GM13976 (cell line): ENCODE measurements at regions not wholly inside any gene's neighbourhood (a gene's known extent, or its start where the extent isn't known, plus 50 kb on each side); places are given as distances from the start of the nearest gene placed in this dataset.

Experiments used
- DNase-seq: peaks from one replicate; pipeline ENCODE4 v3.0.0; 2012; ENCODE audit warnings: low spot score
- in situ Hi-C: fragments of 300-500 bp; cut with MboI; formaldehyde crosslinking; loops from one replicate; pipeline ENCODE4 v1.12.0; 2022; ENCODE audit warnings: low sequenced_read_pairs, mixed read lengths, inconsistent platforms; ENCODE audit not compliant: unreplicated experiment
- TF ChIP-seq, protein P1 (sequence below): IDR thresholded peaks from 2 replicates; pipeline ENCODE4 v1.5.1; 2012; ENCODE audit warnings: borderline replicate concordance, mild to moderate bottlenecking; ENCODE audit not compliant: insufficient read depth; ENCODE audit errors: extremely low read depth, missing control alignments, control extremely low read depth

DNA sequence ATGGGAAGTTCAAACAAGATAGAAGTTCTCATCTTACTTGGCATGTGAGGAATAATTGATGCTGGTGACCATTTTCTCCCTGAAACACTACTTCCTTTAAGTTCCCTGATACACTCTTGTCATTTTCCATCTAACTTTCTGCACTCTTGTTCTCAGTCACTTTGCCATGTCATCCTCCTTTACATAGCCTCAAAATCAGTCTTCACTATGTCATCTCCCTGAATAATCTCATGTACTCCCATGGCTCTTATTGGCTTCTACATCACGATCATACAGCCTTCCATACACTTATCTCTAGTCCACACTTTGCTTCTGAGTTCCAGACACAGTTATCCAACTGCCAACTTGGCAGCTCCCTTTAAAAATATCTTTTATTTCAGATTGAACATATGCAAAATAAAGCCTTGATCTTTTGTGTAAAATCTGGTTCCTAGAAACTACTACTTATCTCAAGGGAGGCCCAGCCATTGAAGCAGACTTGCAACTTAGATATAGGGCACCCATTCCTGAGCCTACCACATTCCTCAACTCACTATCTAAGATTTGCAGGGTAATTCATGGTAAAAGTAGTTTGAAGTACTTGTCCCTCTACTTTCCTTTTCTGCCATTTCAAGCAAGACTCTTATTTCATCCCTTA lies 1070.2 kb upstream of the NXPH2 start:
- TF ChIP-seq, protein P1, sequence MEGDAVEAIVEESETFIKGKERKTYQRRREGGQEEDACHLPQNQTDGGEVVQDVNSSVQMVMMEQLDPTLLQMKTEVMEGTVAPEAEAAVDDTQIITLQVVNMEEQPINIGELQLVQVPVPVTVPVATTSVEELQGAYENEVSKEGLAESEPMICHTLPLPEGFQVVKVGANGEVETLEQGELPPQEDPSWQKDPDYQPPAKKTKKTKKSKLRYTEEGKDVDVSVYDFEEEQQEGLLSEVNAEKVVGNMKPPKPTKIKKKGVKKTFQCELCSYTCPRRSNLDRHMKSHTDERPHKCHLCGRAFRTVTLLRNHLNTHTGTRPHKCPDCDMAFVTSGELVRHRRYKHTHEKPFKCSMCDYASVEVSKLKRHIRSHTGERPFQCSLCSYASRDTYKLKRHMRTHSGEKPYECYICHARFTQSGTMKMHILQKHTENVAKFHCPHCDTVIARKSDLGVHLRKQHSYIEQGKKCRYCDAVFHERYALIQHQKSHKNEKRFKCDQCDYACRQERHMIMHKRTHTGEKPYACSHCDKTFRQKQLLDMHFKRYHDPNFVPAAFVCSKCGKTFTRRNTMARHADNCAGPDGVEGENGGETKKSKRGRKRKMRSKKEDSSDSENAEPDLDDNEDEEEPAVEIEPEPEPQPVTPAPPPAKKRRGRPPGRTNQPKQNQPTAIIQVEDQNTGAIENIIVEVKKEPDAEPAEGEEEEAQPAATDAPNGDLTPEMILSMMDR = no peak
- in situ Hi-C loops = no loop called here
- DNase-seq = no peak

DNA sequence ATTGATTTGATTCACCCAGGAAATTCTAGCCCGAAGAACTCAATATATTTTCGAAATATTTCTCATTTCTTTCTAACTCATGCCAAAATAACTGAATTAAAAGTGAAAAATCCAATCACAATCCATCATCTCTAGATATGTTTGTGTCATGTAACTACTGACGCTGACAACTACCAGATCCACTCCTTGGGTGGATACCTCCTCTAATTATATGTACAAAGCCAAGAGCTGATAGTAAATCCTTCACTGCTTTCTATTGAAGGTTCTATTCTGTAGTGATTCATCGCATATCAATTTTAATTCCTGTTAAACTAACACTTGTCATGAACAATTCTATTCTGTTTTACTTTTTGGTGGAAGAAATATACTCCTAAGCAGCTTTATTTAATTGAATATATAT lies 1056.6 kb upstream of the NXPH2 start:
- DNase-seq = no peak

GRCh38 chr2:139835101-139835500 lies 1054.9 kb upstream of the NXPH2 start:
- TF ChIP-seq, protein P1 = no peak
- in situ Hi-C loops = no loop called here
- no peak for DNase-seq

More for the DNA sequence above, 1056.6 kb upstream of the NXPH2 start:
- in situ Hi-C loops = no loop called here
- TF ChIP-seq, protein P1 = no peak

- no peak for DNase-seq
- TF ChIP-seq, protein P1 = no peak
- in situ Hi-C loops = no loop called here
Measured at GRCh38 chr2:139828011-139828410, 1047.8 kb upstream of the NXPH2 start.

DNA sequence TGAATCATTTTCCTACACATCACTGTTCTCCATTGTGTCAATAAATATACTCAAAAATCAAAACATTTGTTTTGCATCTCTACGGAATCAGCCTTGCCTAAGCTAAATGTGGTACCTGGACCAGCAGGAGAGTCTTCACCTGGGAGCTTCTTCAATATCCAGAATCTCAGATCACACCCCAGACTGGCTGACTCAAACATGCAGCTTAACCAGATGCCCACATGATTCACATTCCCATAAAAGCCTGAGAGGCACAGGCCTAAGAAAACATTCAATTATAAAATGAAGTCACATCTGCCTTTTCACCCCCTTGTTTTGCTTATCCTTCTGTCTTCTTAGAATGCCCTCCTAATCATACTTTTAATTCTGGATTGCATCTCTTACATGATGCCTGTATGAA lies 1045.5 kb upstream of the NXPH2 start:
- TF ChIP-seq, protein P1 = no peak
- DNase-seq = no peak
- in situ Hi-C loops = no loop called here

DNA sequence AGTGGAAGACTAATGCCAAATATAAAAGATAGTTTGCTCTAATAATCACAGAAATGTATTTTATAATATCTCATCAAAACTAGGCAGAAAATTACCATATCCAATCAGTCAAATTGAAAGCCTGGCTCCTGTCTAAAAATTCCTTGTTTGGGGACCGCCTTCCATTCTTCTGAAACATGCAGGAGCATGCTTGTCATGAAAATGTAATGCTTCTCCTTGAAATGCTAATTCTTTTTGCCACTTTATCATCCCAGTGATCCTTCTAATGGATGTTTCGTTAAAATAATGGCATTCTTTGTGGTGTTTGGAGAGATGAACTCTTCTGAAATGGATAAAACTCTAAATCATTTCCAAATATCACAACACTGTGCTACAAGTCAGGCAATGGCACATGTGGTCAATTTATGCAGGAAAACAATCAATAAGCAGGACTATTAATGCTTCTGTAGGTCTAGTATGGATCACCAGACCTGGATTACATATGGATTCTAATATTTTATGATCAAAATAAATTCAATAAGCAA lies 1039.1 kb upstream of the NXPH2 start:
- no peak for DNase-seq
- TF ChIP-seq, protein P1 = no peak
- in situ Hi-C loops = no loop called here
